Muscle of back (tissue), 3 donors: ENCODE measurements at regions not wholly inside any gene's neighbourhood (a gene's known extent, or its start where the extent isn't known, plus 50 kb on each side); places are given as distances from the start of the nearest gene placed in this dataset.

Experiments
- DNase-seq, 3 donors: peaks; one replicate each; pipeline versions ENCODE4 v3.0.0 to v3.0.0-alpha.2; 2013

DNA sequence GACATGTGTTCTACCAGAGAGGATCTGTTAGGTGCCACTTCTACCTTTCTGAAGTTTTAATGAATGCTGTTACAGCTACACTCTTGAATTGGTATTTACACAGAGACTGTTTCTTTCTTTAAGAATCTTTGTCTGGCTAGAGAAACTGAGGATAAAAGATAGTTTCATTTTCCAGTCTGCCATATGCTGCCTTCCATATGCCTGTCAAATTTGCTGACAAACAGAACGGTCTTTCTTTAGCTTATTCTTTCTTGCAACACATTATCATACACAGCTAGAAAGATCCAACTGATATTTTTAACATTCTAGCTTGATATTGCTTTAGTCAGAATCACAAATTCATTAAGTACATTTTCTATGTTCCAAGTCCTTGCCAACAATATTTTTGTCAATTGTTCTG, 409.8 kb upstream of the CELF4 start:
- no peak for DNase-seq

DNA sequence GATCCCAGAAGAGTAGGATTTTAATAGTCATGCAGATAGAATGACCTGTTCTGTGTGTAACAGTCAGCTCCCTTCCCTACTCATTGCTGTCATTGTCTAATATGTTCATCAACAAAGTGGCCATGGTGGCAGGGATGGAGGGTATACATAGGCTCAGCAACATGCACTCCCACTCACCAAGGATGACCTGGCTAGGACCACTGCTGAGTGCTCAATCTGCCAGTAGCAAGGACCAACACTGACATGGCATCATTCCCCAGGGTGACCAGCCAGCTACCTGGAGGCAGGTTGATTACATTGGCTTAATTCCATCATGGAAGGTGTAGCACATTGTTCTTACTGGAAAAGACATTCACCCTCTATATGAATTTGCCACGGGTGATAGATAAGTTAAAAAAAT, 401.7 kb upstream of the CELF4 start:
- no peak for DNase-seq

DNA sequence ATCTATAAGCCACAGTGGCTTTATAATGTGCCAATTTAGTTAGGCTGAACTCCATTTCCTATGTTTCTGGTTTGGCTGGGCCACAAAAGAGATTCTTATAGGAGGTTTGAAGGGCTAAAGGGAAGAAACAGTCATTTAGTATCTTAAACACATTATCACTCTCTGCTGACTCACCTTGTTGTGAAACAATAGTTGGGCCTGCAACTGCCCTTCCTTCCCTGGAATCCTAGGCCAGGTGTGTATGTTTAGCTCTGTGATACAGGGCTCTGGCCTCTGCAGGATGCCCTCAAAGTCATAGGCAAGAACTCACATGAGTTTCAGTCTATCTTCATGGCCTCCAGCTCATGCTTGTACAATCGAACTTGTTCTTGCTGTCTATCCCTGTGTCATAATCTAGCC, 400.0 kb upstream of the CELF4 start:
- DNase-seq: no peak

DNA sequence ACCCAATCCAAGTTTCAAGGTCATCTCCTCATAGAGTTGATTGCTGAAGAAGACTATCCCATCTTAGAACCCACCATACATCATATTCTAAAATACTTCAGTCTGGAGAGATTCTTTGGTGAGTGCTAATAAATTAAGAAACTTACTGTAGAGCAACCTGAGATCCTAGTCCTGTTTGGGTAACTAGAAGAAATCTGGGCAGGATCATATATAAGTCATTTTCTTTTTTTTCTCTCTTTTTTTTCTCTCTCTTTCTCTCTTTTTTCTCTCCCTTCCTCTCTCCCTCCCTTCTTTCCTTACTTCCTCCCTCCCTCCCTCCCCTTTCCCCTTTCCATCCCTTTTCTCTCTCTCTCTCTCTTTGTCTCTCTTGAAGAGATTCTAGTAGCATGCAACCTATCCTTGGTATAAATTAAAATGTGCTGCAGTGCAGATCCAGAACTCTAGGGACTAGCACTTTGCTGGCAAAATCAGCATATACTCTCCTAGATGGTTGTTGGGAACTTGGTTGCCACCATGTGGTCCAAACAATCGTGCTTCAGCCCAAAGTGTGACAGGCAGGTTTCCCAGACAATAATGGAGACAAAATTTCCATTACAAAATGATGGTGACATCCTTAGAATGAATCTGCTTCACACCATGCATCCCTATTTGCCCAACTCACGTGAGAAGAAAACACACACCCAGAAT, 399.4 kb upstream of the CELF4 start:
- DNase-seq: no peak

DNA sequence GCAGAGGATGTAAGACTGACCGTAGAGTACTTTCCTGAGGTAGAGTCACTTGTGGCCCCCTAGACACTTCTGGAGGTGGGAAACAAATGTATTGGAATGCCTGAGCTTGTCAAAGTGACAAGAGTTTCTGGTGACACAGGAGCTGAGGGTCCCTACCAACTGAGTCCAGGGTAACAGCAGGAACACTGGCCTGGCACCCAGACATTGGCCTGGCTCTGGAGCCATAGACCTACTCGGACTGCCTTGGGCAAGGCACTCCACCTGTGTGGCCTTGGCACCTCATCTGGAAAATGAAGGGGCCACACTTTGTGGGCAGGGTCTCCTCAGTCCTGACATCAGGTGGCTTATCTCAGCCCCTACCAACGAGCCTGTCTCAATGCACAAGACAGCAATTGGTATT, 398.2 kb upstream of the CELF4 start:
- DNase-seq: no peak

DNA sequence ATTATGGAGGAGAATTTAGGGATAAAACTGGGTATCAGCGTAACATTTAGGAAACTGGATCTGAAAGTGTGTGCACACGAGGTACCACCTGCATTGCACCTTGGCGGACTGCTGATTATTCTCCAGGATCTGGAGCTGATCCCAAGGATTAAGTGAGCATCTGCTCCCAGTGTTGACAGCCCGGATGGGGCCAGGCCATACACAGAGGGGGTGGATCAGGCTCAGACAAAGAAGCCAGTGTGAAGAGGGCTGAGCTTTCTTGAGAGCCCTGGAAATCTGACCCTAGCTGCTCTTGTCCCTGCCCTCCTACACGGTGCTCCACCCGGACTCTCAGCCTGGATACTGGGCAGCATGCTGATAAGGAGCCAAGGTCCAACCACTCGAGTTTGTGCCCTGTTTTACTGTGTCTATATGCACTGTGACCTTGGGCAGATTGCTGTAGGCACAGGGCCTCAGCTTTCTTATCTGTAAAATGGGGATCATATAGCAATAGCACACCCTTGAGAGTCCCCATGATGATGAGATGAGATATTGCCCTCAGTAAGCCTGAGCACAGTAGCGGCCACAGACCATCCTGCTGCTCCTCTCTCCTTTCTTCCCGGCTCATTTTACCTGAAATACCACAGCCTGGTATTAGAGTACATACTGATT, 396.8 kb upstream of the CELF4 start:
- DNase-seq: no peak

DNA sequence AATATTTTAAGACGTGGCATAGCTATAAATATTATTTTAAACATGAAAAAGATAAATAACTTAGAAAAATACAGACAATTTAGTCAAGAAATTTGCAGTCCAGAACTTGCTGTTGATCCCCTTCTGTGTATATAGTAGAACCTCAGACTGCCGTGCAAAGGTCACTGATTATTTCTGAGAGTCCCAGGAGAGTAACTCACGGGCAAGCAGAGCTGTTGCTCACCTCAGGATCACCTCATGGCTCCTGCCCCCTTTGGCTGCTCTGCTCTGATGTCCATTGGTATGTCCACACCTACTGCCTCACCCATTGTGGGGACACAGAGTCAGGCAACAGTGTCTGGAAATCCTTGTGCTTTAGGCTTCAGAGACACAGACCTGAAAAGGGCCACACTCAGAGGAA, 392.9 kb upstream of the CELF4 start:
- DNase-seq: no peak

DNA sequence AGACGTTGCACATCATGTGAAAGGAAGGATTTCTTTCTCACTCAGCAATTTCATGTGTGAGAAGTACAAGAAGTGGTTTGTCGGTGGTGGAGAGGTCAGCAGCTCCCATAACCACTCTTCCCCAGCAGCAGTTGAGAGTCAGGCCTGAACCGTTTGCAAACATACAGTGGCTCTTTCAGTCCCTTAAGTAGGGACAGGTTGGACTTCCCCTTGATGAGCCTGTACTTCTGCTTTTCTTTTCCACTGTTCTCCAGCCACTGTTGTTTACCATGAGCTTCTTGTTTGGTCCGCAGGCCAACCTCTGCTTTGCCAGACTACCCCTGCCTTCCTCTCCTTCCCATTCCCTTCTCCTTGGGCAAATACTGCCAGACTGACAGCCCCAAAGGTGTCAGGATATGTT, 391.3 kb upstream of the CELF4 start:
- no peak for DNase-seq

DNA sequence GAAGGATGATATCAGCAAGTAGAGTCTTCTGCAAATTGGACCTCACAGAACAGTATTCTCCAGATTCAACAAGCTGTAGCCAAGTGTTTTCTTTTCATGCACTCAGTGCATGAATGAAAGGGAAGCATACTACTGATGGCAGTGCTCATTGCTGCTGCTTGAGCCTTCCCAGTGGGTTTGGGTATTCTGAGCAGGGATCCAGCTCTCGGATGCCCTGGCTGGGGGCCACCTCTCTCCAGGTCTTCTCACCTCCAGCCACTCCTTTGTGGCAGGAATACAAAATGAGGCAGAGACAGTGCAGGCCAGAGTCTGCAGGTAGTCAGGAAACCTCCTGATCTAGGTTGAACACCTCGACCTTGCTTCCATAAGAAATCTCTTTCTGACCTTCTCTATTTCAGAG, 390.4 kb upstream of the CELF4 start:
- no peak for DNase-seq

DNA sequence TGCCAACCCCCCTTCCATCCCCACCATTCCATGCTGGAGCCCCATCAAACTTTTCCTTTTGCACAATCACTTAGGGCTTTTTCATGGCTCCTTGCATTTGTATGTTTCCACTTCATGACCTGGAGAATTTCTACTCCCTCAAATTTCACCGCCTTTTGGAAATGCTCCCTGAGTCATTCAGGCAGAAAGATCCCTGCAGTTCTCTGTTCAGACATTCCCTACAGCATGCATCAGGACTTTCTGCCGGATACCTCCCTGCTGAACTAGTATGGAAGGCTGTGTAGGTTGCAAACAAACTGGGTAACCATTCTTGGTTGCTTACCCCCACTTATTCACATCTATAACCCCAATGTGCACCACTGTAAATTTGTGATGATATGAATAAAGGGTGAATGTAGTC, 389.6 kb upstream of the CELF4 start:
- DNase-seq: no peak

DNA sequence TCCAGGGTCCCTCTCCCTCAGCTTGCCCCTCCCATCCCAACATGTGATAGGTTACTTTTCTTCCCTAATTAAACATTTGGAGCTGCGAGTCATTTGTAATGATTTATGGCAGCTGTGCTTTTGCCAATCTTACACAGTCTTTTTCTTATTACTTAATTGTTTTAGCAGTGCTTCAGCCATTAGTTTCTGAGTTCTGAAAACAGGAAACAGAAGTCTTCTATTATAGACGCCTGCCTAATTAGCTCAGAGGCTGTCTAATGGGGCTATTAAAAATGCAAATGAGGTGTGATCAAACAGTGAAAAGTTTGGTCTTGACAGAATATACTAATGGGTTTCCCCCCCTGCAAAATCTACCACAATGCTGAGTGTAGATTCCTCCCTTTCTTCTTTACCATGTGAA, 388.3 kb upstream of the CELF4 start:
- no peak for DNase-seq

DNA sequence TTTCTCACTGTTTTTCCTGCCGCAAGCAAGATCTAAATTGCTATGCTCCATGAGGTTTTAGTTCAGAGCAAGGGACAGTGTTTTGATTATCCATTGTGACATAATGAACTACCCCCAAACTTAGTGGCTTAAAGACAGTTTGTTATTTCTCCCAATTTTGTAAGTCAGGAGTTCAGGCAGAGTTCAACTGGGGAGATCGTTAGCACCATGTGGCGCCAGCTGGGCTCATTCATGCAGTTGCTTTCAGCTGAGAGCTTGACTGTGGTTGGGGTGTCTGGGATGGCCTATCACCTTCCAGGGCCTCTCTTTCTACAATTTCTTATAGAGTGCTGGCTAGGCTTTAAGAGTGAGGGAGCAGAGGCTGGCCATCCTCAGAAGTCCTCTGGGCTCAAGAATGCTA, 382.9 kb upstream of the CELF4 start:
- no peak for DNase-seq

DNA sequence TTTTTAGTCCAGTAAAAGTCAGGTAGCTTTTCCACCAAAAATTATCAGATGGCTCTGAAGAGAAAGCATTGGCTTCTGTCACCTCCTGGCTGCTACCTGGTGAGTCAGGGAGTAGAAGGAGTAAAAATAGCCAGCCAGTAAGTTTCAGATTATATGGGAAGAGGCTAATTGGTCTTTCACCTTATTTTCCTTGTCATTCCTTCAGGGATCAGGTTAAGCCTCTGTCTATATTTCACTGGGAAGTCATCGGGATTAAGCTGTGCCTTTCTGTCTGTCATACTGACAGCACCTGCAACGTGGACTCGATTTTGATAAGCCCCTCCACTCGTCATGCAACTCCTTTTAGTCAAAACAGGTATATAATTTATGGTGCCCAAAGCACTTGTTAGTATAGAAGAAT, 380.7 kb upstream of the CELF4 start:
- no peak for DNase-seq

DNA sequence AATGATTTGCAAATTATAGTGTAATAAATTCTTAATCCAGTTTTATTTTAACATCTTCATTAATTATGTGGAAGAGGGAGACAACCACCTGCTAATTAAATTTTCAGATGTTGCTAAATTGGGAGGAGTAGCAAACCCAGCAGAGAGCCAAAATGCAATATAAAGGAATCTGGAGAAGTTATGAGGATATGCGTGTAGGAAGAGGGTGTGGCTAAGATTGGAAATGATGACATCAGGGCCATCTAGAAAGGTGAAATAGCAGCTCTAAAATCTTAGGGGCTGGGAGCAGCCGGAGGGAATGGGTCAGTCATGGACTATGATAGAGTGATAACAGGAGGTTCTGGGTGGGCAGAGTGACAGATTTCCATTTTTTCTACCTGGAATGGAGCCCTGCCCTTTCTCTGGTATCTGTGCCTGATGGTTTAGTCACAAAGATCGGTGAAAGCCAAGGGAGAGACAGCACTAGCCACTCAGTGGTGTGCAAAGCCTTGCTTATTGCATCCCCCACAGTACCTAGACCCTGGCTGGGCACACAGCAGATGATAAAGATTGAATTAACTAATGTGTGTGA, 379.2 kb upstream of the CELF4 start:
- no peak for DNase-seq

DNA sequence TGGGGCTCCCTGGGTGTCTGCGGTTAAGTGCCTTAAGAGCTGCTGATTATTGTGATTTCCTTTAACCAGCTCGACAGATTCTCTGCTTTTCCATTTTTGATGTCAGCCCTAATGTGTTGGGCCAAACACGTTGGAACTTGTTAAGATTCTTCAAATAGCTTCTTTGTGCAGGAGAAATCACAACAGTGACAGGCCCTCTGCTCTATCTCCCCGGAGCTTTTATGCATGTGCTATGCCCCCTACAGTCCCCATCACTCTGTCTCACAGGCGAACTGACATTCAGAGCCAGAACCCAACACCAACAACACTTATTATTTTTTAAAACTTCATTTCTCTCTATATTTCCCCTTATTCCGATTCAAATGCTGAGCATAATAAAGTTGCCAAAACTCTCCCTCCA, 371.7 kb upstream of the CELF4 start:
- DNase-seq: no peak

DNA sequence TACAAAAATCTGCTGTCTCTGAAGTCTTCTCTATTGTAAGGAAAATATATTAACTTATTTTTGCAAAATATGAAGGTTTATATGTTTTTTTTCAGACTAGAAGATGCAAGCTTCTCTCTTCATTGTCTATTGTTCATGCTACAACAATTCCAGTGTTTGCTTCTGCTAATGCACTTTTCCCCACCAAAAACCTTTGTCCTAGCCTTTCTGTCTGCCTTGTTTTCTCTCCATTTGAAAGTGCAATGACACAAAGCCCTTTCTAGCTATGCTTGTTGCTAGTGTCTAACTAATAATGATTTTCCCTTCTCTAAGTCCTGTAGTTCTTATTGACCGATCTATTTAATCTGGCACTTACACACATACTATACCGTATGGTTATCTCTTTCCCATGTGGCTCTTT, 369.5 kb upstream of the CELF4 start:
- DNase-seq: no peak

DNA sequence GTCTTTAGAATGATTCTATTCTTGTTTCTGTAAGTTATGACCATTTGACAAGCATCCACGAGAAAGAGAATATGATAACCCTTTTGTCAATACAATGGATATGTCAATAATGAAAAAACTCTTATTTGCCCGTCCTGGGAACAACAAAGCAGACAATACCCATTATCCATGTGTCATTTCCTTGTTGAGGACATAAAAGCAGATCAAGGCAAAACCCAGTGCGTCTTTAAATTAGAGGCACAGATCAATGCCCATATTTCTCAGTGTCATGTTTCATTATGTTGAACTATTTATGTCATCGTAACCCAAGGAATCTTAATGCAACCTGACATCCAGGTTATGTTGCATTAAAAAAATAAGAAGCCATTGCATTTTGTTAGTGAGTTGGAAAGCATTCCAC, 365.0 kb upstream of the CELF4 start:
- DNase-seq: no peak

DNA sequence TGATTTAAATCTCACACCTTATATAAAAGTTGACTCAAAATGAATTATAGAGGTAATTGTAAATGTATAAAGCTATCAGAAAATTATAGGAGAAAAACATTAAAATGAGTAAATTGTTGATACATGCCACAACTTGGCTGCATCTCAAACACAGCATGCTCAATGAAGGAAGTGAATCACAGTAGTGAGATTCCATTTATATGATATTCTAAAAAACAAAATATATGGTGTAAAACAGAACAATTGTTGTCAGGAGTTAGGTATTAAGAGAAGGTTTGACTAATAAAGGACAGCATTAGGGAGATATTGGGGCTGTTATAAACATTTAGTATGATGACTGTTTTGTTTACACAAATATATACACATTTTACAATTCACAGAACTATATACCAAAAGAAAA, 356.6 kb upstream of the CELF4 start:
- no peak for DNase-seq

DNA sequence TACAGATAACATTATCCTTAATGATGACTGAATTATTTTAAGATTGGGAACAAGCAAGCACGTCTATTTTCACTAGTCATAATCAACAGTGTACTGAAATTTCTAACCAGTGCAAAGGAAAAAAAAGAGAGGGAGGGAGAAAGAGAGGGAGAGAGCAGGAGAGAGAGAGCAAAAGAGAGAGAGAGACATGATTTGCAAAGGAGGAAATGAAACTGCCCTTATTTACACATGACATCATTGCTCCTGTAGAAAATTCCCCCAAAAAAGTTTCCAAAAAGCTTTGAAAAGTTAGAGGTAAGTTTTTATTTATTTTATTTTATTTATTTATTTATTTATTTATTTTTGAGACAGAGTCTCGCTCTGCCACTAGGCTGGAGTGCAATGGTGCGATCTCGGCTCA, 355.3 kb upstream of the CELF4 start:
- no peak for DNase-seq

DNA sequence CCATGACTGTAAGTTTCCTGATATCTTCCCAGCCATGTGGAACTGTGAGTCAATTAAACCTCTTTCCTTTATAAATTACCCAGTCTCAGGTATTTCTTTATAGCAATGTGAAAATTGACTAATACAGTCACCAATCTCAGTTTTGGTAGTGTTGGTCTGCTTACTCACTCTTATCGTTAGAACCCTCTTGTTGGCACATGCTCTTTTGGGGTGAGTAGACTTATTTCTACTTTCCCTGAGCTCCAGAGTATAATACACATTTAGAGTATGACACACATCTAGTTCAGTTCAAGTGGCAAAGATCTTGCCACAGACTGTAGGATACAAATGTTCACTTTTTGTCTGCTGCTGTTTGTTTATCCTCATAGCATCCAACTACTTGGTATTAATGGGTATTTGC, 347.5 kb upstream of the CELF4 start:
- DNase-seq: no peak

DNA sequence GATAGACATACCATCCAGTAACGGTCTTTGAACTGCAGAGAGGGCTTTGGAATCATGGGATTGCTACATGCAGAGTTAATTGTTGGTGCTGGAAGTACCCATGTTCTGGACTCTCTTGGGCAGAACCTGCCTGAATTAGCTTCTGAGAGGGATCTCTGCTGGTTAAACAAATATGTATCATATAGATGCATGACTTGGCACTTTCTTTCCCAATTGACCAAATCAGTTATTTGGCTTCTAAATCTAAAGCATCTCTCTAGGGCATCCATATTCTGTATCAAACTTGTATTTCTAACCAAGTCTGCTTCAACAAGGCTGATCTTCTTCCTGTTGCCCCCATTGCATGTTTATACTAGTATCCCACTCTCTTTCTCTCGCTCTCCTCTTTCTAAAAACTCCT, 336.7 kb upstream of the CELF4 start:
- DNase-seq: no peak

DNA sequence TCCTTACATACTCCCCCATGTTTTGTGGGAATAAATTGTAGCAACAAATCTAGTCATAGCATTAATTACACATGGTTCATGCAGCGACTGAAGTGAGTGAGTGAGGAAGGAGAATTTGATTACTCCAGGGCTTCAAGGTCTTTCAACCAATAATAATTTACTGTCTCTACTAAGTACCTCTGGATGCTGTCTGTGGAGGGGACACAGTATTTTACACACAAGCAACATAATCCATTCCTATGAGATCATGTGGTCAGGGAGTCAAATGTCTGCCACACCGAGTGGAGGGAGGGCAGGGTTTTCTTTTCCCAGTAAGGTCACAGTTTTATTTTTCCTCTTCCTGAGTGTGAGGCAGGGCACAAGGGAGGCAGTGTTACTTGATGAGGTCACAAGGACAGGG, 334.7 kb upstream of the CELF4 start:
- no peak for DNase-seq

DNA sequence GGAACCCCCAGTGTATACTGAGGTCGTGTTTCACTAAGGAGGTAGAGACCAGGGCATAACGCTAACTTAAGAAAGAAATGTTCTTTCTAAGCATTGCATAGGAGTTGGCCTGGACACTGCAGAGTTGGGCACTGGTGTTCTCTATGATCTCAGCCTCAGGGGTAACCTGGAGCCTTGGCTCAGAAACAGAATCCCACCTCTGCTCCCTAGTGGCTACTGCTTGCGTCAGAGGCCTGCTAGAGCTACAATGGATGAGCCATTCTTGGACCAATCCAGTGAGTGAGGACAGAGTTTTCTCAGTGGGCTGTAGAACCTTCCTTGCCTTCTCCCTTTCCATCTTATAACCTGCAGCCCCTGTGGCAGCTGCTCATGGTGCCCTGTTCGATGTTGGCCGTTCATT, 324.4 kb upstream of the CELF4 start:
- no peak for DNase-seq

DNA sequence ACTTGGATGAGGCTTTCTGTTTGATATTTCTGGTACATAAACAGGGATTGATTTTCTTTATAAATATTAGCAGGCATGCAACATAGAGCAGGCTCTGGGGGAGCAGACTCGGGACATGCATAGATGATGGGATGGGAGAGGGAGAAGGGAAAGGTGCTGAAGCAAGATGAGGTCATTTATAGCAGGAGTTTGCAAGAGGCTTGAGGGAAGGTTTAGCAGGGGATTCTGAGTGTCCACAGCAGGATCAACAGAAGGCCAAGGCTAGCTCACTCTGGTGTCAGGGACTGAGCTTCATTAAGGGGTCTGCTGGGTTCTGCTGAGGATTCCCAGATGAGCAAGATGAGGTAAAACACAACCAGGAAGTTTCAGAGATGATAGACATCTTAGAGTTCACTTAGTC, 309.1 kb upstream of the CELF4 start:
- no peak for DNase-seq
